Nephron progenitor cell (in vitro differentiated cells): ENCODE measurements at regions not wholly inside any gene's neighbourhood (a gene's known extent, or its start where the extent isn't known, plus 50 kb on each side); places are given as distances from the start of the nearest gene placed in this dataset.

Experiments used
- DNase-seq: peaks from one replicate; pipeline ENCODE4 v3.0.0; 2021
- H3K27ac Mint-ChIP-seq: 2 replicates; pipeline ENCODE4 v1.8.0; 2021; ENCODE audit warnings: mild to moderate bottlenecking, moderate library complexity, mixed read lengths
- H3K27me3 Mint-ChIP-seq: 2 replicates; pipeline ENCODE4 v1.8.0; 2021; ENCODE audit warnings: mild to moderate bottlenecking, low read depth, mixed read lengths; ENCODE audit not compliant: poor library complexity
- H3K36me3 Mint-ChIP-seq: 2 replicates; pipeline ENCODE4 v1.8.0; 2021; ENCODE audit warnings: low read depth, mixed read lengths
- H3K4me1 Mint-ChIP-seq: 2 replicates; pipeline ENCODE4 v1.8.0; 2021; ENCODE audit warnings: mixed read lengths
- H3K4me3 Mint-ChIP-seq: 2 replicates; pipeline ENCODE4 v1.8.0; 2021; ENCODE audit warnings: mild to moderate bottlenecking, moderate library complexity, mixed read lengths
- H3K9me3 Mint-ChIP-seq: 2 replicates; pipeline ENCODE4 v1.8.0; 2021; ENCODE audit warnings: mild to moderate bottlenecking, moderate library complexity, mixed read lengths
- CTCF ChIP-seq: fragments of 200-600 bp; sonication (generic); IDR thresholded peaks from 2 replicates; pipeline ENCODE4 v1.5.0; 2021; ENCODE audit warnings: antibody characterized with exemption

GRCh38 chr22:48849219-48849912 lies 978.3 kb downstream of the BRD1 start:
- Mint-ChIP-seq H3K4me1 (peaks cover 22% of the 10 kb centered on the region), H3K27ac (peak overlapping the region; percentile 15), H3K9me3 (no peaks in the 10 kb centered on the region), H3K4me3 (no peak overlapping the region), H3K27me3 (peaks cover 16% of the 10 kb centered on the region), H3K36me3 (no peaks in the 10 kb centered on the region)
- no peak for TF ChIP-seq CTCF
- DNase-seq: no peak

- Mint-ChIP-seq H3K27ac (no peak overlapping the region), H3K27me3 (peaks cover 16% of the 10 kb centered on the region), H3K9me3 (no peaks in the 10 kb centered on the region), H3K36me3 (no peaks in the 10 kb centered on the region), H3K4me3 (no peak overlapping the region), H3K4me1 (peaks cover 22% of the 10 kb centered on the region)
- no peak for TF ChIP-seq CTCF
- DNase-seq: no peak
These were observed 981.5 kb downstream of the BRD1 start for GRCh38 chr22:48846200-48846599.

- no peaks in the 10 kb centered on the region for H3K9me3 Mint-ChIP-seq
- H3K4me3 Mint-ChIP-seq: no peak overlapping the region
- H3K4me1 Mint-ChIP-seq: peaks cover 22% of the 10 kb centered on the region
- H3K36me3 Mint-ChIP-seq: no peaks in the 10 kb centered on the region
- no peak for TF ChIP-seq CTCF
- no peak for DNase-seq
- peaks cover 17% of the 10 kb centered on the region for H3K27me3 Mint-ChIP-seq
- H3K27ac Mint-ChIP-seq: no peak overlapping the region
These were observed 982.2 kb downstream of the BRD1 start for GRCh38 chr22:48845356-48845936.

- TF ChIP-seq CTCF: no peak
These were observed 983.5 kb downstream of the BRD1 start for GRCh38 chr22:48844056-48844675.

GRCh38 chr22:48843640-48844039 lies 984.0 kb downstream of the BRD1 start:
- TF ChIP-seq CTCF: no peak
- Mint-ChIP-seq H3K4me1 (peaks cover 10% of the 10 kb centered on the region), H3K4me3 (no peak overlapping the region)

More at GRCh38 chr22:48844056-48844675, 983.5 kb downstream of the BRD1 start:
- DNase-seq: no peak
- Mint-ChIP-seq H3K36me3 (no peaks in the 10 kb centered on the region), H3K4me3 (no peak overlapping the region), H3K9me3 (no peaks in the 10 kb centered on the region), H3K4me1 (peaks cover 14% of the 10 kb centered on the region), H3K27me3 (peaks cover 10% of the 10 kb centered on the region), H3K27ac (no peak overlapping the region)

More at GRCh38 chr22:48843640-48844039, 984.0 kb downstream of the BRD1 start:
- Mint-ChIP-seq H3K36me3 (no peaks in the 10 kb centered on the region), H3K27me3 (peaks cover 10% of the 10 kb centered on the region), H3K27ac (no peak overlapping the region), H3K9me3 (no peaks in the 10 kb centered on the region)
- DNase-seq: no peak
